NT2/D1 (cell line): ENCODE measurements at regions not wholly inside any gene's neighbourhood (a gene's known extent, or its start where the extent isn't known, plus 50 kb on each side); places are given as distances from the start of the nearest gene placed in this dataset.

Experiments
- SUZ12 ChIP-seq: IDR thresholded peaks from 2 replicates; pipeline ENCODE4 v1.6.1; 2011; ENCODE audit not compliant: insufficient read length, insufficient read depth; ENCODE audit errors: extremely low read depth
- YY1 ChIP-seq: IDR thresholded peaks from 2 replicates; pipeline ENCODE4 v1.6.1; 2011; ENCODE audit not compliant: insufficient read length, insufficient read depth

GRCh38 chr11:106152013-106152412, 74.6 kb downstream of the AASDHPPT start:
- TF ChIP-seq SUZ12 = no peak
- no peak for TF ChIP-seq YY1
